ENCODE measurements at regions not wholly inside any gene's neighbourhood (a gene's known extent, or its start where the extent isn't known, plus 50 kb on each side); places are given as distances from the start of the nearest gene placed in this dataset.
A peak's percentile ranks its signal among the peaks of the same experiment; 100 is the strongest.

- TF ChIP-seq REST (IDR thresholded peaks at IDR 0.05; ENCODE audit: unreplicated experiment) (no peak), ZNF331 (CRISPR knock-in tag; IDR thresholded peaks at IDR 0.05; ENCODE audit: low read depth) (no peak), NANOG (IDR thresholded peaks at IDR 0.05; ENCODE audit: borderline replicate concordance) (no peak)
Observed at GRCh38 chr2:10187661-10188060, 65.1 kb downstream of the RRM2 start (continued).

GRCh38 chr2:10188211-10188610 lies 65.7 kb downstream of the RRM2 start:
- H3K27ac ChIP-seq (ENCODE audit: low read depth) = no peak overlapping the region
- no peaks in the 10 kb centered on the region for H4K20me1 ChIP-seq (replicated peaks; ENCODE audit: insufficient read depth)
- H3K27me3 ChIP-seq (ENCODE audit: insufficient read depth) = no peaks in the 10 kb centered on the region
- H3F3A ChIP-seq (replicated peaks; ENCODE audit: low read depth) = no peaks in the 10 kb centered on the region
- no peak overlapping the region for H3K4me3 ChIP-seq
- H3K4me1 Mint-ChIP-seq = no peaks in the 10 kb centered on the region
- H3K4me2 ChIP-seq = no peak overlapping the region
- no peak overlapping the region for H3K4me3 Mint-ChIP-seq
- DNase-seq (ENCODE audit: low spot score) (peak; percentile 42), ATAC-seq (peak; percentile 48)
- peaks cover 4% of the 10 kb centered on the region; the same call in 1 of the 3 replicates for H3K9me3 Mint-ChIP-seq
- no peak overlapping the region for H2AFZ ChIP-seq
- H3K79me2 ChIP-seq (replicated peaks; ENCODE audit: insufficient read depth) = no peaks in the 10 kb centered on the region
- no peaks in the 10 kb centered on the region for H3K36me3 ChIP-seq (ENCODE audit: insufficient read depth)
- H3K27me3 Mint-ChIP-seq (ENCODE audit: insufficient read depth, low read depth, poor library complexity) = peaks cover 3% of the 10 kb centered on the region
- no peak overlapping the region for H3K27ac Mint-ChIP-seq
- no peaks in the 10 kb centered on the region for H3K9me2 ChIP-seq (ENCODE audit: insufficient read depth)
- H3K36me3 Mint-ChIP-seq (ENCODE audit: low read depth) = peaks cover 22% of the 10 kb centered on the region; the same call in 2 of the 3 replicates
- TF ChIP-seq, protein P1, sequence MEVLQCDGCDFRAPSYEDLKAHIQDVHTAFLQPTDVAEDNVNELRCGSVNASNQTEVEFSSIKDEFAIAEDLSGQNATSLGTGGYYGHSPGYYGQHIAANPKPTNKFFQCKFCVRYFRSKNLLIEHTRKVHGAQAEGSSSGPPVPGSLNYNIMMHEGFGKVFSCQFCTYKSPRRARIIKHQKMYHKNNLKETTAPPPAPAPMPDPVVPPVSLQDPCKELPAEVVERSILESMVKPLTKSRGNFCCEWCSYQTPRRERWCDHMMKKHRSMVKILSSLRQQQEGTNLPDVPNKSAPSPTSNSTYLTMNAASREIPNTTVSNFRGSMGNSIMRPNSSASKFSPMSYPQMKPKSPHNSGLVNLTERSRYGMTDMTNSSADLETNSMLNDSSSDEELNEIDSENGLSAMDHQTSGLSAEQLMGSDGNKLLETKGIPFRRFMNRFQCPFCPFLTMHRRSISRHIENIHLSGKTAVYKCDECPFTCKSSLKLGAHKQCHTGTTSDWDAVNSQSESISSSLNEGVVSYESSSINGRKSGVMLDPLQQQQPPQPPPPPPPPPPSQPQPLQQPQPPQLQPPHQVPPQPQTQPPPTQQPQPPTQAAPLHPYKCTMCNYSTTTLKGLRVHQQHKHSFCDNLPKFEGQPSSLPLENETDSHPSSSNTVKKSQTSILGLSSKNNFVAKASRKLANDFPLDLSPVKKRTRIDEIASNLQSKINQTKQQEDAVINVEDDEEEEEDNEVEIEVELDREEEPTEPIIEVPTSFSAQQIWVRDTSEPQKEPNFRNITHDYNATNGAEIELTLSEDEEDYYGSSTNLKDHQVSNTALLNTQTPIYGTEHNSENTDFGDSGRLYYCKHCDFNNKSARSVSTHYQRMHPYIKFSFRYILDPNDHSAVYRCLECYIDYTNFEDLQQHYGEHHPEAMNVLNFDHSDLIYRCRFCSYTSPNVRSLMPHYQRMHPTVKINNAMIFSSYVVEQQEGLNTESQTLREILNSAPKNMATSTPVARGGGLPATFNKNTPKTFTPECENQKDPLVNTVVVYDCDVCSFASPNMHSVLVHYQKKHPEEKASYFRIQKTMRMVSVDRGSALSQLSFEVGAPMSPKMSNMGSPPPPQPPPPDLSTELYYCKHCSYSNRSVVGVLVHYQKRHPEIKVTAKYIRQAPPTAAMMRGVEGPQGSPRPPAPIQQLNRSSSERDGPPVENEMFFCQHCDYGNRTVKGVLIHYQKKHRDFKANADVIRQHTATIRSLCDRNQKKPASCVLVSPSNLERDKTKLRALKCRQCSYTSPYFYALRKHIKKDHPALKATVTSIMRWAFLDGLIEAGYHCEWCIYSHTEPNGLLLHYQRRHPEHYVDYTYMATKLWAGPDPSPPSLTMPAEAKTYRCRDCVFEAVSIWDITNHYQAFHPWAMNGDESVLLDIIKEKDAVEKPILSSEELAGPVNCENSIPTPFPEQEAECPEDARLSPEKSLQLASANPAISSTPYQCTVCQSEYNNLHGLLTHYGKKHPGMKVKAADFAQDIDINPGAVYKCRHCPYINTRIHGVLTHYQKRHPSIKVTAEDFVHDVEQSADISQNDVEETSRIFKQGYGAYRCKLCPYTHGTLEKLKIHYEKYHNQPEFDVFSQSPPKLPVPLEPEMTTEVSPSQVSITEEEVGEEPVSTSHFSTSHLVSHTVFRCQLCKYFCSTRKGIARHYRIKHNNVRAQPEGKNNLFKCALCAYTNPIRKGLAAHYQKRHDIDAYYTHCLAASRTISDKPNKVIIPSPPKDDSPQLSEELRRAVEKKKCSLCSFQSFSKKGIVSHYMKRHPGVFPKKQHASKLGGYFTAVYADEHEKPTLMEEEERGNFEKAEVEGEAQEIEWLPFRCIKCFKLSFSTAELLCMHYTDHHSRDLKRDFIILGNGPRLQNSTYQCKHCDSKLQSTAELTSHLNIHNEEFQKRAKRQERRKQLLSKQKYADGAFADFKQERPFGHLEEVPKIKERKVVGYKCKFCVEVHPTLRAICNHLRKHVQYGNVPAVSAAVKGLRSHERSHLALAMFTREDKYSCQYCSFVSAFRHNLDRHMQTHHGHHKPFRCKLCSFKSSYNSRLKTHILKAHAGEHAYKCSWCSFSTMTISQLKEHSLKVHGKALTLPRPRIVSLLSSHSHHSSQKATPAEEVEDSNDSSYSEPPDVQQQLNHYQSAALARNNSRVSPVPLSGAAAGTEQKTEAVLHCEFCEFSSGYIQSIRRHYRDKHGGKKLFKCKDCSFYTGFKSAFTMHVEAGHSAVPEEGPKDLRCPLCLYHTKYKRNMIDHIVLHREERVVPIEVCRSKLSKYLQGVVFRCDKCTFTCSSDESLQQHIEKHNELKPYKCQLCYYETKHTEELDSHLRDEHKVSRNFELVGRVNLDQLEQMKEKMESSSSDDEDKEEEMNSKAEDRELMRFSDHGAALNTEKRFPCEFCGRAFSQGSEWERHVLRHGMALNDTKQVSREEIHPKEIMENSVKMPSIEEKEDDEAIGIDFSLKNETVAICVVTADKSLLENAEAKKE (CRISPR knock-in tag; IDR thresholded peaks at IDR 0.05) = no peak
- TF ChIP-seq, protein P2, sequence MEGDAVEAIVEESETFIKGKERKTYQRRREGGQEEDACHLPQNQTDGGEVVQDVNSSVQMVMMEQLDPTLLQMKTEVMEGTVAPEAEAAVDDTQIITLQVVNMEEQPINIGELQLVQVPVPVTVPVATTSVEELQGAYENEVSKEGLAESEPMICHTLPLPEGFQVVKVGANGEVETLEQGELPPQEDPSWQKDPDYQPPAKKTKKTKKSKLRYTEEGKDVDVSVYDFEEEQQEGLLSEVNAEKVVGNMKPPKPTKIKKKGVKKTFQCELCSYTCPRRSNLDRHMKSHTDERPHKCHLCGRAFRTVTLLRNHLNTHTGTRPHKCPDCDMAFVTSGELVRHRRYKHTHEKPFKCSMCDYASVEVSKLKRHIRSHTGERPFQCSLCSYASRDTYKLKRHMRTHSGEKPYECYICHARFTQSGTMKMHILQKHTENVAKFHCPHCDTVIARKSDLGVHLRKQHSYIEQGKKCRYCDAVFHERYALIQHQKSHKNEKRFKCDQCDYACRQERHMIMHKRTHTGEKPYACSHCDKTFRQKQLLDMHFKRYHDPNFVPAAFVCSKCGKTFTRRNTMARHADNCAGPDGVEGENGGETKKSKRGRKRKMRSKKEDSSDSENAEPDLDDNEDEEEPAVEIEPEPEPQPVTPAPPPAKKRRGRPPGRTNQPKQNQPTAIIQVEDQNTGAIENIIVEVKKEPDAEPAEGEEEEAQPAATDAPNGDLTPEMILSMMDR (conservative IDR thresholded peaks at IDR 0.05; ENCODE audit: low read depth in 2 of 2) = peak; percentile 36 to 57
- H3K4me1 ChIP-seq (ENCODE audit: insufficient read depth) = no peaks in the 10 kb centered on the region
